ENCODE measurements at regions not wholly inside any gene's neighbourhood (a gene's known extent, or its start where the extent isn't known, plus 50 kb on each side); places are given as distances from the start of the nearest gene placed in this dataset.

- TF ChIP-seq BHLHE40 (IDR thresholded peaks at IDR 0.05; ENCODE audit: borderline replicate concordance in 1 of 2, low read depth in 2 of 2, low read length in 1 of 2) = no peak
- no peak for TF ChIP-seq ASH2L (IDR thresholded peaks at IDR 0.05; ENCODE audit: borderline replicate concordance, low read depth)
- no peak for TF ChIP-seq NR2C1 (IDR thresholded peaks at IDR 0.05)
- no peak for TF ChIP-seq FOXM1 (IDR thresholded peaks at IDR 0.05; ENCODE audit: low read depth, low read length)
- no peak for TF ChIP-seq CHD4 (IDR thresholded peaks at IDR 0.05)
- TF ChIP-seq CREB1 (IDR thresholded peaks at IDR 0.05; ENCODE audit: low read depth) = no peak
These were observed 59.9 kb upstream of the SMOC2 start (continued) for GRCh38 chr6:168380956-168381605.

GRCh38 chr6:168381726-168382458, 59.1 kb upstream of the SMOC2 start:
- H2AFZ ChIP-seq (ENCODE audit: control insufficient read depth, low read depth, low read length) = no peak overlapping the region
- FAIRE-seq (no peak), DNase-seq (ENCODE audit: low read depth, low spot score) (no peak), ATAC-seq (no peak)
- TF ChIP-seq KDM1A (IDR thresholded peaks at IDR 0.05; ENCODE audit: borderline replicate concordance) (no peak), ZNF217 (IDR thresholded peaks at IDR 0.05) (no peak), PRDM15 (CRISPR knock-in tag; IDR thresholded peaks at IDR 0.05) (no peak), MXI1 (IDR thresholded peaks at IDR 0.05; ENCODE audit: low read depth, low read length) (no peak), BCL3 (IDR thresholded peaks at IDR 0.05; ENCODE audit: borderline replicate concordance, insufficient read depth, low read depth, low read length, poor library complexity, severe bottlenecking) (no peak)
- intact Hi-C loops (cut with micrococcal nuclease; ENCODE audit: unreplicated experiment) = no loop called here
- ChIA-PET POLR2A (no interaction called here), SMC1A (ENCODE audit: uncharacterized antibody, unreplicated experiment) (no interaction called here), RAD21 (ENCODE audit: unreplicated experiment) (no interaction called here), CTCF (no interaction called here)
- WGBS (ENCODE audit: insufficient coverage, insufficient replicate concordance, low lambda C conversion rate, missing lambda C conversion rate) = 56% methylated on average over 24 of the region's 24 CpGs
- H3K79me2 ChIP-seq (ENCODE audit: control insufficient read depth, insufficient read depth, low read length) = no peaks in the 10 kb centered on the region
- H3K9me3 ChIP-seq (replicated peaks; ENCODE audit: control insufficient read depth, insufficient read depth, low read length) = peaks cover 8% of the 10 kb centered on the region; the same call in 1 of the 3 replicates
- no peaks in the 10 kb centered on the region for H3K36me3 ChIP-seq (ENCODE audit: control insufficient read depth in 2 of 2, insufficient read depth in 2 of 2, low read length in 1 of 2)
- H3K27me3 ChIP-seq (replicated peaks in 1 of 2; ENCODE audit: control insufficient read depth in 2 of 2, insufficient read depth in 2 of 2, low read length in 1 of 2) = no peaks in the 10 kb centered on the region
- no peaks in the 10 kb centered on the region for H4K20me1 ChIP-seq (ENCODE audit: control insufficient read depth, insufficient read depth)
- H3K4me2 ChIP-seq (ENCODE audit: control insufficient read depth, insufficient read depth) = no peak overlapping the region
- H3K27ac ChIP-seq (ENCODE audit: control insufficient read depth, insufficient read depth) = no peak overlapping the region
- H3K4me1 ChIP-seq (ENCODE audit: control insufficient read depth, insufficient read depth, low read length) = no peaks in the 10 kb centered on the region
- BruUV-seq (replicated peaks) = no TSS peak
- in situ Hi-C loops (cut with MboI) = no loop called here
- no peak overlapping the region for H3K4me3 ChIP-seq
- no peak overlapping the region for H3K9ac ChIP-seq (ENCODE audit: control insufficient read depth, insufficient read depth, low read length)
